ENCODE measurements at regions not wholly inside any gene's neighbourhood (a gene's known extent, or its start where the extent isn't known, plus 50 kb on each side); places are given as distances from the start of the nearest gene placed in this dataset.
"Not testable (repeated sequence)": the region's sequence is repeated elsewhere in the genome, so short reads cannot be mapped to it uniquely, and the experiment has no call there.

DNA sequence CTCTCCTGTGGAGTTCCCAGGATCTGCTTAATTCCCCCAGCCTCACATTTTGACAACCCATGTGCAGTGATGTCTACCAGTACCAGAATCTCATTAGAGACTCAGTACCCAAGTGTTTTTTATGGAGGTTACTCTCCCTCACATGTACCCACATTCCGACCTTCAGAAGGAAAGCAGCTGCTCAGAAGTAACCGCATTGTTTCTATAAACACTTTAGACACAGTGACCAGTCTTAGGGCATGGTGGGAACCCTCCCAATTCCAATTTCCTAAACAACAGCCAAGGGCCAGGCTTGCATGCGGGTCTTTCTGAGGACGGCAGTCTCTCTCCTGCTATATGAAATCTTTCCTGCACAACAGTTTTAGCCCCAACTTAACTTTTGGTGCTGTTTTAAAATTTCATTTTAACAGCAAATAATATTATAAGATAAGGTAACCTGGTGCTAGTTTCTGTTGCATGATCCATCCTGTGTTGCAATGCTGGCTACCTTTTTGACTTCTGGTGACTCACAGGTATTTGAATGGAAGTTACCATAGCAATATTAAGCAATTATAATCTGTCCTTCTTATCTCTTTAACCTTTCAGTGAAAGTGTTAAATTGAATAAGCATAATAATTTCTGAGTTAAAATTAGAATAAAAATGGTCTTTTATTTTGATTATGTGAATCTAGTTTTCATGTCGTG, 98.3 kb upstream of the THOC3 start:
- TF ChIP-seq, protein P1, sequence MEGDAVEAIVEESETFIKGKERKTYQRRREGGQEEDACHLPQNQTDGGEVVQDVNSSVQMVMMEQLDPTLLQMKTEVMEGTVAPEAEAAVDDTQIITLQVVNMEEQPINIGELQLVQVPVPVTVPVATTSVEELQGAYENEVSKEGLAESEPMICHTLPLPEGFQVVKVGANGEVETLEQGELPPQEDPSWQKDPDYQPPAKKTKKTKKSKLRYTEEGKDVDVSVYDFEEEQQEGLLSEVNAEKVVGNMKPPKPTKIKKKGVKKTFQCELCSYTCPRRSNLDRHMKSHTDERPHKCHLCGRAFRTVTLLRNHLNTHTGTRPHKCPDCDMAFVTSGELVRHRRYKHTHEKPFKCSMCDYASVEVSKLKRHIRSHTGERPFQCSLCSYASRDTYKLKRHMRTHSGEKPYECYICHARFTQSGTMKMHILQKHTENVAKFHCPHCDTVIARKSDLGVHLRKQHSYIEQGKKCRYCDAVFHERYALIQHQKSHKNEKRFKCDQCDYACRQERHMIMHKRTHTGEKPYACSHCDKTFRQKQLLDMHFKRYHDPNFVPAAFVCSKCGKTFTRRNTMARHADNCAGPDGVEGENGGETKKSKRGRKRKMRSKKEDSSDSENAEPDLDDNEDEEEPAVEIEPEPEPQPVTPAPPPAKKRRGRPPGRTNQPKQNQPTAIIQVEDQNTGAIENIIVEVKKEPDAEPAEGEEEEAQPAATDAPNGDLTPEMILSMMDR (IDR thresholded peaks at IDR 0.05), result not testable (repeated sequence)
- TF ChIP-seq POLR2A (IDR thresholded peaks at IDR 0.05), result not testable (repeated sequence)

Measured in body of pancreas (tissue), 4 donors.